Liver (tissue), 3 donors: ENCODE measurements at regions not wholly inside any gene's neighbourhood (a gene's known extent, or its start where the extent isn't known, plus 50 kb on each side); places are given as distances from the start of the nearest gene placed in this dataset.

ENCODE experiments used
- FOXA1 ChIP-seq: IDR thresholded peaks from 2 replicates; pipeline ENCODE4 v1.6.1; 2016; ENCODE audit warnings: antibody characterized with exemption
- JUND ChIP-seq, 2 donors: IDR thresholded peaks; 2 replicates each; pipeline ENCODE4 v1.6.1; 2016; ENCODE audit warnings: antibody characterized with exemption in 2 of 2
- TF ChIP-seq, protein P1 (sequence below): IDR thresholded peaks from 2 replicates; pipeline ENCODE4 v1.6.1; 2016; ENCODE audit warnings: antibody characterized with exemption
- TF ChIP-seq, protein P2 (sequence below): fragments of 150-350 bp; IDR thresholded peaks from 2 replicates; pipeline ENCODE4 v1.5.1; 2017; ENCODE audit warnings: improper control_type of control experiment, low read depth, low read length; ENCODE audit not compliant: missing input control
- TF ChIP-seq, protein P3 (sequence below): IDR thresholded peaks from 2 replicates; pipeline ENCODE4 v1.6.1; 2016; ENCODE audit warnings: antibody characterized with exemption, mild to moderate bottlenecking
- donor health status: healthy.
- donor health status: healthy.

DNA sequence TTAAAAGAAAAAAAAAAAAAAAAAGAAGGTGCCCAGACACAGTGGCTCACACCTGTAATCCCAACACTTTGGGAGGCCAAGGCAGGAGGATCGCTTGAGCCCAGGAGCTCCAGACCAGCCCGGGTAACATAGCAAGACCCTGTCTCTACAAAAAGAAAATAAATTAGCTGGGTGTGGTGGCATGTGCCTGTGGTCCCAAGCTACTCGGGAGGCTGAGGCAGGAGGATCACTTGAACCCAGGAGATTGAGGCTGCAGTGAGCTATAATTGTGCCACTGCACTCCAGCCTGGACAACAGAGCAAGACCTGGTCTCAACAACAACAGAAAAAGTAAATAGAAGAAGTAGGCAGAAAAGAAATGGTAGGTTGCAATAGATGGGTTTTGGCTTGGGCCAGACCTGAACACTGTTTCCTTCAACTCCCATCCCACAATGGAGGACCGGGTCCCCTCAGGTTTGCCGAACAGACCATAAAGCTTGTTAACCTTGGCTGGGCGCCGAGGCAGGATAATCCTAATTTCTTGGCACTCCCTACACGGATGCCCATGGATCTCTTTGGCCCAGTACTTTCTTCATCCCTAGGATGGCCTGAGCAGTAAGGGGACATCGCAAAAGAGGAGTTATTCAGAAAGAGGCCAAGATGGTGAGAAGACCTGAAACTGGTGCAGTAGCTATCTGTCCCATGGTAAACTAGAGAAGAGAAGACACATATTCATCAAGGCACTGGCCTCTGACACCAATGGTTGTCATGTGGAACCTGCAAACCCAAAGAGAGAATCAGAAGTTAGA, 165.5 kb upstream of the CCND2 start:
- TF ChIP-seq, protein P1, sequence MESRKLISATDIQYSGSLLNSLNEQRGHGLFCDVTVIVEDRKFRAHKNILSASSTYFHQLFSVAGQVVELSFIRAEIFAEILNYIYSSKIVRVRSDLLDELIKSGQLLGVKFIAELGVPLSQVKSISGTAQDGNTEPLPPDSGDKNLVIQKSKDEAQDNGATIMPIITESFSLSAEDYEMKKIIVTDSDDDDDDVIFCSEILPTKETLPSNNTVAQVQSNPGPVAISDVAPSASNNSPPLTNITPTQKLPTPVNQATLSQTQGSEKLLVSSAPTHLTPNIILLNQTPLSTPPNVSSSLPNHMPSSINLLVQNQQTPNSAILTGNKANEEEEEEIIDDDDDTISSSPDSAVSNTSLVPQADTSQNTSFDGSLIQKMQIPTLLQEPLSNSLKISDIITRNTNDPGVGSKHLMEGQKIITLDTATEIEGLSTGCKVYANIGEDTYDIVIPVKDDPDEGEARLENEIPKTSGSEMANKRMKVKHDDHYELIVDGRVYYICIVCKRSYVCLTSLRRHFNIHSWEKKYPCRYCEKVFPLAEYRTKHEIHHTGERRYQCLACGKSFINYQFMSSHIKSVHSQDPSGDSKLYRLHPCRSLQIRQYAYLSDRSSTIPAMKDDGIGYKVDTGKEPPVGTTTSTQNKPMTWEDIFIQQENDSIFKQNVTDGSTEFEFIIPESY, result no peak
- TF ChIP-seq, protein P2, sequence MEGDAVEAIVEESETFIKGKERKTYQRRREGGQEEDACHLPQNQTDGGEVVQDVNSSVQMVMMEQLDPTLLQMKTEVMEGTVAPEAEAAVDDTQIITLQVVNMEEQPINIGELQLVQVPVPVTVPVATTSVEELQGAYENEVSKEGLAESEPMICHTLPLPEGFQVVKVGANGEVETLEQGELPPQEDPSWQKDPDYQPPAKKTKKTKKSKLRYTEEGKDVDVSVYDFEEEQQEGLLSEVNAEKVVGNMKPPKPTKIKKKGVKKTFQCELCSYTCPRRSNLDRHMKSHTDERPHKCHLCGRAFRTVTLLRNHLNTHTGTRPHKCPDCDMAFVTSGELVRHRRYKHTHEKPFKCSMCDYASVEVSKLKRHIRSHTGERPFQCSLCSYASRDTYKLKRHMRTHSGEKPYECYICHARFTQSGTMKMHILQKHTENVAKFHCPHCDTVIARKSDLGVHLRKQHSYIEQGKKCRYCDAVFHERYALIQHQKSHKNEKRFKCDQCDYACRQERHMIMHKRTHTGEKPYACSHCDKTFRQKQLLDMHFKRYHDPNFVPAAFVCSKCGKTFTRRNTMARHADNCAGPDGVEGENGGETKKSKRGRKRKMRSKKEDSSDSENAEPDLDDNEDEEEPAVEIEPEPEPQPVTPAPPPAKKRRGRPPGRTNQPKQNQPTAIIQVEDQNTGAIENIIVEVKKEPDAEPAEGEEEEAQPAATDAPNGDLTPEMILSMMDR, result no peak
- TF ChIP-seq FOXA1, result no peak
- TF ChIP-seq JUND (IDR thresholded peaks at IDR 0.05), result no peak
- TF ChIP-seq, protein P3, sequence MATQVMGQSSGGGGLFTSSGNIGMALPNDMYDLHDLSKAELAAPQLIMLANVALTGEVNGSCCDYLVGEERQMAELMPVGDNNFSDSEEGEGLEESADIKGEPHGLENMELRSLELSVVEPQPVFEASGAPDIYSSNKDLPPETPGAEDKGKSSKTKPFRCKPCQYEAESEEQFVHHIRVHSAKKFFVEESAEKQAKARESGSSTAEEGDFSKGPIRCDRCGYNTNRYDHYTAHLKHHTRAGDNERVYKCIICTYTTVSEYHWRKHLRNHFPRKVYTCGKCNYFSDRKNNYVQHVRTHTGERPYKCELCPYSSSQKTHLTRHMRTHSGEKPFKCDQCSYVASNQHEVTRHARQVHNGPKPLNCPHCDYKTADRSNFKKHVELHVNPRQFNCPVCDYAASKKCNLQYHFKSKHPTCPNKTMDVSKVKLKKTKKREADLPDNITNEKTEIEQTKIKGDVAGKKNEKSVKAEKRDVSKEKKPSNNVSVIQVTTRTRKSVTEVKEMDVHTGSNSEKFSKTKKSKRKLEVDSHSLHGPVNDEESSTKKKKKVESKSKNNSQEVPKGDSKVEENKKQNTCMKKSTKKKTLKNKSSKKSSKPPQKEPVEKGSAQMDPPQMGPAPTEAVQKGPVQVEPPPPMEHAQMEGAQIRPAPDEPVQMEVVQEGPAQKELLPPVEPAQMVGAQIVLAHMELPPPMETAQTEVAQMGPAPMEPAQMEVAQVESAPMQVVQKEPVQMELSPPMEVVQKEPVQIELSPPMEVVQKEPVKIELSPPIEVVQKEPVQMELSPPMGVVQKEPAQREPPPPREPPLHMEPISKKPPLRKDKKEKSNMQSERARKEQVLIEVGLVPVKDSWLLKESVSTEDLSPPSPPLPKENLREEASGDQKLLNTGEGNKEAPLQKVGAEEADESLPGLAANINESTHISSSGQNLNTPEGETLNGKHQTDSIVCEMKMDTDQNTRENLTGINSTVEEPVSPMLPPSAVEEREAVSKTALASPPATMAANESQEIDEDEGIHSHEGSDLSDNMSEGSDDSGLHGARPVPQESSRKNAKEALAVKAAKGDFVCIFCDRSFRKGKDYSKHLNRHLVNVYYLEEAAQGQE, result no peak
